ENCODE measurements at regions not wholly inside any gene's neighbourhood (a gene's known extent, or its start where the extent isn't known, plus 50 kb on each side); places are given as distances from the start of the nearest gene placed in this dataset.

- no peak for TF ChIP-seq ZNF3 (CRISPR knock-in tag; IDR thresholded peaks at IDR 0.05)
- TF ChIP-seq FOXA3 (CRISPR knock-in tag; IDR thresholded peaks at IDR 0.05): no peak
- no peak for TF ChIP-seq RAD21 (CRISPR knock-in tag; IDR thresholded peaks at IDR 0.05)
- no peak for TF ChIP-seq TAF1 (CRISPR knock-in tag; IDR thresholded peaks at IDR 0.05)
- no peak for TF ChIP-seq ZNF441 (CRISPR knock-in tag; IDR thresholded peaks at IDR 0.05; ENCODE audit: borderline replicate concordance)
- no peak for TF ChIP-seq NFIC (IDR thresholded peaks at IDR 0.05; ENCODE audit: low read length)
- no peak for TF ChIP-seq HDAC2 (CRISPR knock-in tag; IDR thresholded peaks at IDR 0.05)
- no peak for TF ChIP-seq SYNCRIP (IDR thresholded peaks at IDR 0.05; ENCODE audit: insufficient read depth, low read depth, low read length)
- TF ChIP-seq JUND (CRISPR knock-in tag; IDR thresholded peaks at IDR 0.05): no peak
- TF ChIP-seq ZBTB43 (CRISPR knock-in tag; conservative IDR thresholded peaks at IDR 0.05): no peak
- no peak for TF ChIP-seq ATF3 (CRISPR knock-in tag; IDR thresholded peaks at IDR 0.05)
- no peak for TF ChIP-seq ZNF773 (CRISPR knock-in tag; IDR thresholded peaks at IDR 0.05; ENCODE audit: borderline replicate concordance)
- TF ChIP-seq SP1 (IDR thresholded peaks at IDR 0.05): no peak
- TF ChIP-seq SP1 (CRISPR knock-in tag; IDR thresholded peaks at IDR 0.05): no peak
Measured at GRCh38 chr7:17152721-17153120, 145.7 kb upstream of the AHR start.

All from HepG2 (cell line).